H9 (cell line): ENCODE measurements at regions not wholly inside any gene's neighbourhood (a gene's known extent, or its start where the extent isn't known, plus 50 kb on each side); places are given as distances from the start of the nearest gene placed in this dataset.

Source experiments
- DNase-seq: peaks from one replicate; pipeline ENCODE4 v3.0.0-alpha.2; 2017
- H2AFZ ChIP-seq: one replicate; pipeline ENCODE4 v1.6.1; 2013; ENCODE audit warnings: mild to moderate bottlenecking, low read length, control low read depth, moderate library complexity
- H2AK5ac ChIP-seq: 2 replicates; pipeline ENCODE4 v1.6.1; 2013; ENCODE audit warnings: low read length, control low read depth, mixed read lengths; ENCODE audit not compliant: insufficient read length
- H2BK120ac ChIP-seq: one replicate; pipeline ENCODE4 v1.6.1; 2013; ENCODE audit warnings: low read depth, mild to moderate bottlenecking, low read length, control low read depth, inconsistent platforms; ENCODE audit not compliant: poor library complexity, severe bottlenecking
- H2BK12ac ChIP-seq: 2 replicates; pipeline ENCODE4 v1.6.1; 2013; ENCODE audit warnings: low read length, control low read depth, mixed read lengths, low read depth; ENCODE audit not compliant: insufficient read length
- H2BK15ac ChIP-seq: 2 replicates; pipeline ENCODE4 v1.6.1; 2013; ENCODE audit warnings: low read depth, low read length, control low read depth
- H2BK20ac ChIP-seq: one replicate; pipeline ENCODE4 v1.6.1; 2013; ENCODE audit warnings: low read depth, mild to moderate bottlenecking, low read length, control low read depth, inconsistent platforms; ENCODE audit not compliant: poor library complexity, severe bottlenecking
- H2BK5ac ChIP-seq: 2 replicates; pipeline ENCODE4 v1.6.1; 2013; ENCODE audit warnings: low read length, control low read depth, mixed read lengths; ENCODE audit not compliant: insufficient read length
- H3K14ac ChIP-seq: 2 replicates; pipeline ENCODE4 v1.6.1; 2013; ENCODE audit warnings: low read length, control low read depth; ENCODE audit not compliant: insufficient read depth
- H3K18ac ChIP-seq: 2 replicates; pipeline ENCODE4 v1.6.1; 2013; ENCODE audit warnings: low read depth, mild to moderate bottlenecking, mixed read lengths, low read length, control low read depth; ENCODE audit not compliant: insufficient read length
- H3K23ac ChIP-seq: 2 replicates; pipeline ENCODE4 v1.6.1; 2013; ENCODE audit warnings: low read length, control low read depth, mixed read lengths, low read depth; ENCODE audit not compliant: insufficient read length
- H3K23me2 ChIP-seq: 2 replicates; pipeline ENCODE4 v1.6.1; 2013; ENCODE audit warnings: low read depth, mild to moderate bottlenecking, mixed read lengths, low read length, control low read depth; ENCODE audit not compliant: insufficient read length, poor library complexity, severe bottlenecking
- H3K27ac ChIP-seq: 2 replicates; pipeline ENCODE4 v1.5.1; 2013; ENCODE audit warnings: low read length, control low read depth, mixed read lengths, low read depth; ENCODE audit not compliant: insufficient read length
- H3K27me3 ChIP-seq: 2 replicates; pipeline ENCODE4 v1.6.1; 2013; ENCODE audit warnings: low read length, control low read depth, inconsistent platforms; ENCODE audit not compliant: insufficient read depth
- H3K4ac ChIP-seq: 2 replicates; pipeline ENCODE4 v1.6.1; 2013; ENCODE audit warnings: low read depth, mild to moderate bottlenecking, control low read depth, inconsistent platforms, low read length, moderate library complexity
- H3K4me1 ChIP-seq: 2 replicates; pipeline ENCODE4 v1.6.1; 2013; ENCODE audit warnings: low read length, control low read depth, inconsistent platforms; ENCODE audit not compliant: insufficient read depth
- H3K4me2 ChIP-seq: 2 replicates; pipeline ENCODE4 v1.6.1; 2013; ENCODE audit warnings: low read length, control low read depth, mixed read lengths; ENCODE audit not compliant: insufficient read length, insufficient read depth
- H3K56ac ChIP-seq: 2 replicates; pipeline ENCODE4 v1.6.1; 2013; ENCODE audit warnings: low read depth, mild to moderate bottlenecking, mixed read lengths, low read length, control low read depth; ENCODE audit not compliant: insufficient read length
- H3K79me1 ChIP-seq: 2 replicates; pipeline ENCODE4 v1.6.1; 2013; ENCODE audit warnings: low read depth, mild to moderate bottlenecking, moderate library complexity, low read length, control low read depth, inconsistent platforms; ENCODE audit not compliant: insufficient read depth, poor library complexity, severe bottlenecking
- H3K79me2 ChIP-seq: 2 replicates; pipeline ENCODE4 v1.6.1; 2013; ENCODE audit warnings: low read length, control low read depth, inconsistent platforms; ENCODE audit not compliant: insufficient read depth
- H3K9ac ChIP-seq: 2 replicates; pipeline ENCODE4 v1.6.1; 2013; ENCODE audit warnings: low read length, control low read depth, mixed read lengths; ENCODE audit not compliant: insufficient read length; ENCODE audit errors: extremely low read depth
- H3K9me3 ChIP-seq: one replicate; pipeline ENCODE4 v1.6.1; 2013; ENCODE audit warnings: low read depth, low read length, inconsistent platforms; ENCODE audit not compliant: control insufficient read depth
- H3T11ph ChIP-seq: one replicate; pipeline ENCODE4 v1.6.1; 2013; ENCODE audit warnings: mild to moderate bottlenecking, low read length, control low read depth, inconsistent platforms
- H4K20me1 ChIP-seq: one replicate; pipeline ENCODE4 v1.6.1; 2013; ENCODE audit not compliant: control insufficient read depth, insufficient read length, insufficient read depth
- H4K5ac ChIP-seq: 2 replicates; pipeline ENCODE4 v1.6.1; 2013; ENCODE audit warnings: low read depth, mild to moderate bottlenecking, mixed read lengths, low read length, control low read depth; ENCODE audit not compliant: insufficient read length
- H4K8ac ChIP-seq: replicated peaks from 2 replicates; pipeline ENCODE4 v1.6.1; 2013; ENCODE audit warnings: low read length, control low read depth, mixed read lengths, low read depth; ENCODE audit not compliant: insufficient read length
- H4K91ac ChIP-seq: 2 replicates; pipeline ENCODE4 v1.6.1; 2013; ENCODE audit warnings: low read depth, mild to moderate bottlenecking, moderate library complexity, mixed read lengths, low read length, control low read depth; ENCODE audit not compliant: insufficient read length
- H3K27ac Mint-ChIP-seq, 3 experiments: 2 replicates in 2 of 3; 3 replicates in 1 of 3; pipeline ENCODE4 v1.8.0; 2020 to 2021; ENCODE audit warnings: mixed read lengths in 3 of 3, mild to moderate bottlenecking in 1 of 3, moderate library complexity in 1 of 3
- H3K27me3 Mint-ChIP-seq: 2 replicates; pipeline ENCODE4 v1.8.0; 2021; ENCODE audit warnings: low read depth, mild to moderate bottlenecking, moderate library complexity, mixed read lengths
- H3K36me3 Mint-ChIP-seq, 3 experiments: 2 replicates in 2 of 3; 3 replicates in 1 of 3; pipeline ENCODE4 v1.8.0; 2020 to 2021; ENCODE audit warnings: low read depth in 3 of 3, mixed read lengths in 3 of 3; ENCODE audit not compliant: insufficient read depth in 1 of 3
- H3K4me1 Mint-ChIP-seq, 2 experiments: 2 replicates each; pipeline ENCODE4 v1.8.0; 2020; ENCODE audit warnings: mixed read lengths in 2 of 2
- H3K4me3 Mint-ChIP-seq, 2 experiments: 2 replicates in 1 of 2; 3 replicates in 1 of 2; pipeline ENCODE4 v1.8.0; 2020 to 2021; ENCODE audit warnings: mild to moderate bottlenecking in 2 of 2, mixed read lengths in 2 of 2, moderate library complexity in 1 of 2
- H3K9me3 Mint-ChIP-seq, 2 experiments: 2 replicates in 1 of 2; 3 replicates in 1 of 2; pipeline ENCODE4 v1.8.0; 2020; ENCODE audit warnings: mild to moderate bottlenecking in 2 of 2, mixed read lengths in 2 of 2, moderate library complexity in 1 of 2
- WGBS: extraction: QIAGEN DNeasy Blood & Tissue Kit; methylation state at CpG from one replicate; pipeline ENCODE4 v1.1.7; 2013; ENCODE audit warnings: missing lambda C conversion rate, low lambda C conversion rate, mixed read lengths; ENCODE audit not compliant: insufficient read length; ENCODE audit errors: extremely low coverage; 5-methylcytosine and 5-hydroxymethylcytosine counted together
- TF ChIP-seq, protein P1 (sequence below): fragments of 200-600 bp; sonication (generic); conservative IDR thresholded peaks from 3 replicates; pipeline ENCODE4 v1.8.0; 2021; ENCODE audit warnings: antibody characterized with exemption, mild to moderate bottlenecking

GRCh38 chr5:37994729-37995128, 154.9 kb upstream of the GDNF start:
- DNase-seq, result no peak
- TF ChIP-seq, protein P1, sequence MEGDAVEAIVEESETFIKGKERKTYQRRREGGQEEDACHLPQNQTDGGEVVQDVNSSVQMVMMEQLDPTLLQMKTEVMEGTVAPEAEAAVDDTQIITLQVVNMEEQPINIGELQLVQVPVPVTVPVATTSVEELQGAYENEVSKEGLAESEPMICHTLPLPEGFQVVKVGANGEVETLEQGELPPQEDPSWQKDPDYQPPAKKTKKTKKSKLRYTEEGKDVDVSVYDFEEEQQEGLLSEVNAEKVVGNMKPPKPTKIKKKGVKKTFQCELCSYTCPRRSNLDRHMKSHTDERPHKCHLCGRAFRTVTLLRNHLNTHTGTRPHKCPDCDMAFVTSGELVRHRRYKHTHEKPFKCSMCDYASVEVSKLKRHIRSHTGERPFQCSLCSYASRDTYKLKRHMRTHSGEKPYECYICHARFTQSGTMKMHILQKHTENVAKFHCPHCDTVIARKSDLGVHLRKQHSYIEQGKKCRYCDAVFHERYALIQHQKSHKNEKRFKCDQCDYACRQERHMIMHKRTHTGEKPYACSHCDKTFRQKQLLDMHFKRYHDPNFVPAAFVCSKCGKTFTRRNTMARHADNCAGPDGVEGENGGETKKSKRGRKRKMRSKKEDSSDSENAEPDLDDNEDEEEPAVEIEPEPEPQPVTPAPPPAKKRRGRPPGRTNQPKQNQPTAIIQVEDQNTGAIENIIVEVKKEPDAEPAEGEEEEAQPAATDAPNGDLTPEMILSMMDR, result no peak
- Histone ChIP-seq H3K4me2 (no peak overlapping the region), H3K4me1 (no peaks in the 10 kb centered on the region), H3K9ac (no peak overlapping the region), H2AK5ac (no peak overlapping the region), H4K8ac (no peak overlapping the region), H4K5ac (no peak overlapping the region), H4K91ac (no peak overlapping the region), H3T11ph (no peak overlapping the region), H3K9me3 (no peaks in the 10 kb centered on the region), H3K23ac (no peak overlapping the region), H2BK5ac (no peak overlapping the region), H2AFZ (no peak overlapping the region), H2BK12ac (no peak overlapping the region), H2BK120ac (no peak overlapping the region), H3K56ac (no peak overlapping the region), H3K79me1 (no peaks in the 10 kb centered on the region), H3K79me2 (no peaks in the 10 kb centered on the region), H3K14ac (no peak overlapping the region), H3K4ac (no peak overlapping the region), H2BK20ac (no peak overlapping the region), H3K27me3 (no peaks in the 10 kb centered on the region), H2BK15ac (no peak overlapping the region), H3K18ac (no peak overlapping the region), H3K23me2 (no peaks in the 10 kb centered on the region), H3K27ac (no peak overlapping the region), H4K20me1 (no peaks in the 10 kb centered on the region)
- Mint-ChIP-seq H3K36me3 (no peaks in the 10 kb centered on the region), H3K4me1 (peaks cover 5 to 6% of the 10 kb centered on the region in 2 experiments), H3K27me3 (no peaks in the 10 kb centered on the region; the same call in 1 of the 2 replicates), H3K27ac (no peak overlapping the region), H3K9me3 (no peaks in the 10 kb centered on the region), H3K4me3 (no peak overlapping the region)
- WGBS, result no CpG with 5 or more reads among the region's 1 CpG
